ENCODE measurements at regions not wholly inside any gene's neighbourhood (a gene's known extent, or its start where the extent isn't known, plus 50 kb on each side); places are given as distances from the start of the nearest gene placed in this dataset.
"Not testable (repeated sequence)": the region's sequence is repeated elsewhere in the genome, so short reads cannot be mapped to it uniquely, and the experiment has no call there.

DNA sequence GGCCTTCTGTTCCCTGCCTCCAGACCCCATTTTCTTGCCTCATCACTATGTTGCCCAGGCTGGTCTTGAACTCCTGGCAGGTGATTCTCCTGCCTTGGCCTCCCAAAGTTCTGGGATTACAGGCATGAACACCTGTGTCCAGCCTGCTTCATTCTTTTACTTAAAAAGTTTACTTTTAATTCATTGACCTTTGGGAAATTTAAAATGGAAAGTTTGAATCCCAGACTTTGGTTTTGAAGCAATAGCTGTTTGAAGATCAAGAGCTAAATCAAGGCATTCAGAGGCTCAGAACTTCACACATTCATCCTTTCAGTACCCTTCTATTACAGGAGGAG lies 79.3 kb upstream of the SESTD1 start:
- no peak for TF ChIP-seq POLR2A (IDR thresholded peaks at IDR 0.05; ENCODE audit: low read depth, low read length)
- DNase-seq (ENCODE audit: insufficient read length, low spot score), result no peak
- no peak for FAIRE-seq

DNA sequence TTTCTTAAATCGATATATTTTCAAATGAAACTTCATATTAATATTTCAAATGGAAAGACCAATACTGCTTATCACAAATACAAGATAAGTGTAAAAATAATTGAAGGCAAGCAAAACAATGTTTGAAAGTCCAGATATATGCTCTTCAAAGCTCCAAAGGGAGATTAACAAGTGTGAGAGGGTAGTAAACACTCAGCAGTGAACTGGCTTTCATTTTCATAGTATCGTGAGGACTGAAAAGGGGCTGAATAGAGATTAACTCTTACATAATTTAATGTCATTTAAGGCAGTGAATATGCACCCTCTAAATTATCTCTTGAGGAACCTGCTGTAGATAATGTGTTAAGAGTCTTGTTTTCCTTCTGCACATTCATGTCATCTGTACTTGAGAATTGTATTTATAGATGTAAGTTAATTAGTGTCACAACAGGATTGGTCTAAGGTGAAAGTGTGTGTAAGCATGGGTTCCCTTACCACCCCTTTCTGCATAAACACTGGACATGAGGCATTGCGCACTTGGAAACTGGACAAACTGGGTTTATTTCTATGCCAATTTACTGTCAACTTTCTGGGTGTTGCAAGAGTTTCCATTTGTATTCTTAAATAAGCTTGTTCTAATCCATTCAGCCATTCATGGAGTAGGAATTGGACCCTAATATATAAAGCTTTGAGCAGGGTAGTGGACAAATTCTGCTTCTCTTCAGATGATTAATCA lies 76.7 kb upstream of the SESTD1 start:
- DNase-seq (ENCODE audit: insufficient read length, low spot score) (no peak), FAIRE-seq (no peak)
- no peak for TF ChIP-seq POLR2A (IDR thresholded peaks at IDR 0.05; ENCODE audit: low read depth, low read length)

- no peak for TF ChIP-seq POLR2A (IDR thresholded peaks at IDR 0.05; ENCODE audit: low read depth, low read length)
- FAIRE-seq (no peak), DNase-seq (ENCODE audit: insufficient read length, low spot score) (no peak)
Measured at GRCh38 chr2:179340678-179341077, 76.0 kb upstream of the SESTD1 start.

DNA sequence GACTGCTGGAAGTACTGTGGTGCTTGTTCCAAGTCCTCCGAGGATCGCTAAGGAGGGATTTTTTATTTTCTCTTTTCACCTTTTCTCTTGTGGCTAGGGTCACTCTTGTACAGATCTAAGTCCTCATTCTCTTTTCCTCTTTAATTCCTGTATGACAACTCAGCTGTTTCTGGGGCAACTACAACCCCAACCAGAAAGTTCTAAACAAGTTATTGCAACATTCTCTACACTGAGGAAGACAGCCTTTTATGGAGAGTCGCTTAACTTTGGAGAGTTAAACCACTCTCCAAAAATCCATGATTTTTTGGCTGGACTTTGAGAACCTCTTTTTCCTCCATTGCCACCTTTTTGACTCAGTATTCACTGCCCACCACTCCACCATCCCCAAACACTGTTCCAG lies 74.0 kb upstream of the SESTD1 start:
- DNase-seq (ENCODE audit: insufficient read length, low spot score) (no peak), FAIRE-seq (no peak)
- TF ChIP-seq POLR2A (IDR thresholded peaks at IDR 0.05; ENCODE audit: low read depth, low read length), result no peak

GRCh38 chr2:179336782-179337534 lies 72.3 kb upstream of the SESTD1 start:
- DNase-seq (ENCODE audit: insufficient read length, low spot score) (peak; percentile 23), FAIRE-seq (no peak)
- no peak for TF ChIP-seq POLR2A (IDR thresholded peaks at IDR 0.05; ENCODE audit: low read depth, low read length)

- TF ChIP-seq POLR2A (IDR thresholded peaks at IDR 0.05; ENCODE audit: low read depth, low read length), result no peak
- no peak for FAIRE-seq
- DNase-seq (ENCODE audit: insufficient read length, low spot score), result no peak
Measured at GRCh38 chr2:179335732-179336131, 71.1 kb upstream of the SESTD1 start.

GRCh38 chr2:179332903-179333302 lies 68.3 kb upstream of the SESTD1 start:
- peak; percentile 5 for DNase-seq (ENCODE audit: insufficient read length, low spot score)
- peak; percentile 86 for FAIRE-seq
- no peak for TF ChIP-seq POLR2A (IDR thresholded peaks at IDR 0.05; ENCODE audit: low read depth, low read length)

DNA sequence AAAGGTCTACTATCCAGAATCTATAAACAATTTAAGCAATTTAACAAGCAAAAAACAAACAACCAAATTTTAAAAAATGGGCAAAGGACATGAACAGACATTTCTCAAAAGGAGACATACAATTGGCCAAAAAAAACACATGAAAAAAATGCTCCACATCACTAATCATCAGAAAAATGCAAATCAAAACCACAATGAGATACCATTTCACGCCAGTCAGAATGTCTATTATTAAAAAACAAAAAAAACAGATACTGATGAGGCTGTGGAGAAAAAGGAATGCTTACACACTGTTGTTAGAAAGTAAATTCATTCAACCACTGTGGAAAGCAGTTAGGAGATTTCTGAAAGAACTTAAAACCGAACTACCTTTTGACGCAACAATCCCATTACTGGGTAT lies 66.4 kb upstream of the SESTD1 start:
- DNase-seq (ENCODE audit: insufficient read length, low spot score) (no peak), FAIRE-seq (no peak)
- no peak for TF ChIP-seq POLR2A (IDR thresholded peaks at IDR 0.05; ENCODE audit: low read depth, low read length)

DNA sequence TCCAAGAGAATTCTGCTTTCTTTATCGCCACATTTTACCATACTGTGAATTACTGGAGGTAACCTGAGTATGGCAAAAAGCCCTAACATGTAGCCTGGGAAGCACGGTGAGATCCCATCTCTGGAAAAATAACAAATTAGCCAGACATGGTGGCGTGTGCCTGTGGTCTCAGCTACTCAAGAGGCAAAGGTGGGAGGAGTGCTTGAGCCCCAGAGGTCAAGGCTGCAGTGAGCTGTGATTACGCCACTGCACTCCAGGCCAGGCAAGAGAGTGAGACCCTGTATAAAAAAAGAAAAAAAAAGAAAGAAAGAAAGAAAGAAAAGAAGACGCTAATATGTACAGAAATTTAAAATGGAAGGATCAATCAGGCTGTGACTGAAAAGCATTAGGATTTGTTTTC lies 57.7 kb upstream of the SESTD1 start:
- TF ChIP-seq POLR2A (IDR thresholded peaks at IDR 0.05; ENCODE audit: low read depth, low read length), result no peak
- no peak for FAIRE-seq
- DNase-seq (ENCODE audit: insufficient read length, low spot score), result no peak

DNA sequence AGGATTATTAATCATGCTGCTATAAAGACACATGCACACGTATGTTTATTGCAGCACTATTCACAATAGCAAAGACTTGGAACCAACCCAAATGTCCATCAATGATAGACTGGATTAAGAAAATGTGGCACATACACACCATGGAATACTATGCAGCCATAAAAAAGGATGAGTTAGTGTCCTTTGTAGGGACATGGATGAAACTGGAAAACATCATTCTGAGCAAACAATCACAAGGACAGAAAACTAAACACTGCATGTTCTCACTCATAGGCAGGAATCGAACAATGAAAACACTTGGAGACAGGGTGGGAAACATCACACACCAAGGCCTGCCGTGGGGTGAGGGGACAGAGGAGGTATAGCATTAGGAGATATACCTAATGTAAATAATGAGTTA lies 56.4 kb upstream of the SESTD1 start:
- not testable (repeated sequence) for DNase-seq (ENCODE audit: insufficient read length, low spot score); FAIRE-seq

DNA sequence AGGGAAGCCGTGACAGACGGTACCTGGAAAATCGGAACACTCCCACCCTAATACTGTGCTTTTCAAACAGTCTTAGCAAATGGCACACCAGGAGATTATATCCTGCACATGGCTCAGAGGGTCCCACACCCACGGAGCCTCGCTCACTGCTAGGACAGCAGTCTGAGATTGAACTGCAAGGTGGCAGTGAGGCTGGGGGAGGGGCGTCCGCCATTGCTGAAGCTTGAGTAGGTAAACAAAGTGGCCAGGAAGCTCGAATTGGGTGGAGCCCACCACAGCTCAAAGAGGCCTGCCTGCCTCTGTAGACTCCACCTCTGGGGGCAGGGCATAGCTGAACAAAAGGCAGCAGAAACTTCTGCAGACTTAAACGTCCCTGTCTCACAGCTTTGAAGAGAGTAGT lies 50.1 kb upstream of the SESTD1 start:
- DNase-seq (ENCODE audit: insufficient read length, low spot score); FAIRE-seq: not testable (repeated sequence)

Measured in H54 (cell line).